Aorta (tissue), 5 donors: ENCODE measurements at regions not wholly inside any gene's neighbourhood (a gene's known extent, or its start where the extent isn't known, plus 50 kb on each side); places are given as distances from the start of the nearest gene placed in this dataset.

Experiments
- ATAC-seq: fragments of 200-7000 bp; cut with Tn5 transposase; one replicate; pipeline ENCODE4 v1.9.1; 2022; ENCODE audit warnings: moderate library complexity; ENCODE audit not compliant: low FRiP score
- DNase-seq, 2 donors: peaks; one replicate each; pipeline ENCODE4 v3.0.0-alpha.2; 2020
- H3K27ac ChIP-seq, 2 donors: one replicate each; pipeline ENCODE4 v1.5.1; 2013; ENCODE audit warnings: low read length in 2 of 2, mild to moderate bottlenecking in 2 of 2, moderate library complexity in 2 of 2, control low read depth in 1 of 2, inconsistent platforms in 1 of 2, low read depth in 1 of 2
- H3K27me3 ChIP-seq, 2 donors: one replicate each; pipeline ENCODE4 v1.6.1; 2013; ENCODE audit warnings: control low read depth in 1 of 2, low read length in 1 of 2, mild to moderate bottlenecking in 1 of 2, moderate library complexity in 1 of 2; ENCODE audit not compliant: insufficient read depth in 2 of 2, control insufficient read depth in 1 of 2
- H3K36me3 ChIP-seq, 2 donors: one replicate each; pipeline ENCODE4 v1.6.1; 2013; ENCODE audit warnings: control low read depth in 1 of 2, low read length in 1 of 2, mild to moderate bottlenecking in 1 of 2; ENCODE audit not compliant: insufficient read depth in 2 of 2, control insufficient read depth in 1 of 2
- H3K4me1 ChIP-seq, 2 donors: one replicate each; pipeline ENCODE4 v1.6.1; 2013; ENCODE audit warnings: low read length in 2 of 2, control low read depth in 1 of 2, mild to moderate bottlenecking in 1 of 2, moderate library complexity in 1 of 2; ENCODE audit not compliant: insufficient read depth in 2 of 2, control insufficient read depth in 1 of 2
- H3K4me3 ChIP-seq, 2 donors: one replicate each; pipeline ENCODE4 v1.5.1; 2013; ENCODE audit warnings: low read length in 2 of 2, control low read depth in 1 of 2, mild to moderate bottlenecking in 1 of 2
- H3K9me3 ChIP-seq: one replicate; pipeline ENCODE4 v1.6.1; 2013; ENCODE audit warnings: mild to moderate bottlenecking, low read length; ENCODE audit not compliant: control insufficient read depth
- WGBS, 2 donors: extraction: QIAGEN DNeasy Blood & Tissue Kit; methylation state at CpG; one replicate each; pipeline ENCODE4 v1.1.7; 2013; 5-methylcytosine and 5-hydroxymethylcytosine counted together
- intact Hi-C, 2 donors: fragments of 100-400 bp; cut with DNase I; formaldehyde crosslinking; loops; one replicate each; pipeline versions ENCODE4 v1.14.2 to v1.15.0; 2022
- donor health status: healthy with polysubstance abuse.
- donor health status: Bipolar disorder and iron deficiency.
- donor health status: DM: no; HTN: no; CAD: no.
- donor health status: DM: no; HTN: no; CAD: no.
- donor health status: DM: yes; HTN: yes; CAD: no.

DNA sequence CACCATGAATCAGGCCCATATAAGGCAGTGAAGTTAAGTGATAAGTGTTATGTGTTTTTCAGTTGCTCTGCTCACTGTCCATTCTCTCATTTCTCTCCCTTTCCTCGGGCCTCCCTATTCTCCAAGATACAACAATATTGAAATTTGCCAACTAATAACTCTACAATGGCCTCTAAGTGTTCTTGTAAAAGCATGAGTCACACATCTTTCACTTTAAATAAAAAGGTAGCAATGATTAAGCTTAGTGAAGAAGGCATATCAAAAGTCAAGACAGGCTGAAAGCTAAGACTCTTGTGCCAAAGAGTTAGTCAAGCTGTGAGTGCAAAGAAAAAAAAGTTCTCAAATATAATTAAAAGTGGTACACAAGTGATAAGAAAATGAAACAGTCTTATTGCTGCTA is 675.4 kb downstream of the OTOL1 start:
- no peaks in the 10 kb centered on the region for H3K36me3 ChIP-seq
- no peak overlapping the region for H3K27ac ChIP-seq
- no peaks in the 10 kb centered on the region for H3K9me3 ChIP-seq
- ATAC-seq, result no peak
- no peak overlapping the region for H3K4me3 ChIP-seq
- no peaks in the 10 kb centered on the region for H3K27me3 ChIP-seq
- intact Hi-C loops, result no loop called here
- WGBS, 2 donors, result 89 to 90% methylated on average over 1 of the region's 1 CpG
- no peak for DNase-seq
- peaks cover 0 to 1% of the 10 kb centered on the region in 2 donors for H3K4me1 ChIP-seq

DNA sequence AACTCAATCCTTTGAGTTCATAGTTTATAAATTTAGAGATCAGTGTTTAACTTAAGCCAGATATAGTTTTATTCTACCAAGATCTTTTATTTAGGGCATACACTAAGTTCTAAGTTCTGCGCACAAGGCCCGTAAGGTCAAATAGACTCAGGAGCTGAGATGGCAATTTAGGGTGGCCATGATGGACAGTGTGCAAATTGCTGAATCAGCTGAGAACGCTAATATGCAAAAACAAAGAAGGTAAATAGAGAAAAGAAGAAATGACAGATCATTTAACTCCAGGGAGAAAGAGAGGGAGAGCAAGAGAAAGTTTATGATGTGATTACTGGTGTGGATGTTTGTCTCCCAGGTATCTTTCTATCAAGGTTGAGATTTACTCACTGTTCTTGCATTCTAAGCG is 678.5 kb downstream of the OTOL1 start:
- WGBS, 2 donors, result 94 to 95% methylated on average over 4 of the region's 4 CpGs
- H3K27ac ChIP-seq, result no peak overlapping the region
- H3K9me3 ChIP-seq, result no peaks in the 10 kb centered on the region
- H3K27me3 ChIP-seq, result no peaks in the 10 kb centered on the region
- no peak overlapping the region for H3K4me3 ChIP-seq
- no peaks in the 10 kb centered on the region for H3K36me3 ChIP-seq
- intact Hi-C loops, result no loop called here
- ATAC-seq (no peak), DNase-seq (no peak)
- H3K4me1 ChIP-seq, result peaks cover 0 to 1% of the 10 kb centered on the region in 2 donors

DNA sequence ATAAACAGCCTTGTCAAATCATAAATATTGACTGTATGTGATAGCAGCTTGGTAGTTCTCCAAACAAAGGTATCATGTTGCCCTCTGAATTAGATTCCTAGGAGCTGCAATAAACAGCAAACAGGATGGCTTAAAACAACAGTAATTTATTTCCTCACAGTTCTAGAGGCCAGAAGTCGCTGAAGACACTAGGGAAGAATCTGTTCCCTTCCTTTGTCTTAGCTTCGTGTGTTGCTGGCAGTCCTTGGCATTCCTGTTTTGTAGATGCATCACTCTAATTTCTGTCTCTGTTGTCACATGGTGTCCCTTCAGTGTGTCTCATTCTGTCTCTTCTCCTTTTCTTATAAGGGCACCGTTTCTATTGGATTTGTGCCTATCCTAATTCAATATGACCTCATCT is 679.3 kb downstream of the OTOL1 start:
- Histone ChIP-seq H3K27ac (no peak overlapping the region), H3K9me3 (no peaks in the 10 kb centered on the region), H3K36me3 (no peaks in the 10 kb centered on the region), H3K4me3 (no peak overlapping the region), H3K4me1 (peaks cover 0 to 1% of the 10 kb centered on the region in 2 donors), H3K27me3 (no peaks in the 10 kb centered on the region)
- intact Hi-C loops, result no loop called here
- ATAC-seq, result no peak
- WGBS, 2 donors, result 56 to 79% methylated on average over 3 of the region's 3 CpGs
- no peak for DNase-seq

DNA sequence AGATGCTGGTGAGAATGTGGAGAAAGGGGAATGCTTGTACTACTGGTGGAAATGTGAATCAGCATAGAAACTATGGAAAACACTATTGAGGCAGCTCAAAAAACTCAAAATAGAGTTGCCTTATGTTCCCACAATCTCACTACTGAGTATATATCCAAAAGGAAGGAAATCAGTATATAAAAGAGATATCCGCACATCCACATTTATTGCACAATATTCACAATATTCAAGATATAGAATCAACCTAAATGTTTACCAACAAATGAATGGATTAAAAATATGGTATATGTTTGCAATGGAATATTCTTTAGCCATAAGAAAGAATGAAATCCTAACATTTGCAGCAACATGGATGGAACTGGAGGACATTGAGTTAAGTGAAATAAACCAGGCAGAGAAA is 686.8 kb downstream of the OTOL1 start:
- 94 to 96% methylated on average over 1 of the region's 1 CpG for WGBS, 2 donors
- ATAC-seq, result no peak
- DNase-seq, result no peak
- H3K4me1 ChIP-seq, result no peaks in the 10 kb centered on the region
- no peaks in the 10 kb centered on the region for H3K36me3 ChIP-seq
- no peaks in the 10 kb centered on the region for H3K27me3 ChIP-seq
- no peaks in the 10 kb centered on the region for H3K9me3 ChIP-seq
- intact Hi-C loops, result no loop called here
- no peak overlapping the region for H3K27ac ChIP-seq
- no peak overlapping the region for H3K4me3 ChIP-seq

DNA sequence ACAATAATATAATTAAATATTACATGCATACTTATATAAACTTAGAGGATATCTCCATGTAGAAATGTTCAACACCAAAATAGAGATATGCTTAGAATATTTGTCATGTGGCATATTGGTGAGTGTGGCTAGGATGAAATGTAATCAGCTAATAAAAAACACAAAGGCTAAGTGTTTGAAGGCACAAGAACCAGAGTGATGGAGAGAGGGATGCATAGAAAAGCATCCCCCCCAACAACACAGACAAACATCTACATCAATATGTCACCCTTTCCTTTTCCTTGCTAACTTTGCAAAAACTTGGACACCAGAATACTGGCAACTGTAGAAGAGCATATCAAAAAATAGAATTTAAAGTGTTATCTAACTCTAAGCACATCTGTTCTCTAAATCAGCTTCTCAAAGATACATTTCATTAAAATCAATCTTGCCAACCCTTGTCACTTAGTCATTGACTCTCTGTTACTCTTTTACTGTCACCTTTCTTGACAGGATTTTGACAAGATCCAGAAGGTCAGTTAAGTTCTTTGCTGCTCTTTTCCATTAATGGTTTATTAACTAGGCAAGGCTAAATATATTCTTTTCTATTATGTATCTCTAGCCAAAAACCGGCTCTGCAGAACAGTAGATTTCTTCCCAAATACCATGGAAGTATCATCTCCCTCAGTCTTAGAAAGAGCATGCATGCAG is 695.9 kb downstream of the OTOL1 start:
- peaks cover 2% of the 10 kb centered on the region for H3K9me3 ChIP-seq

DNA sequence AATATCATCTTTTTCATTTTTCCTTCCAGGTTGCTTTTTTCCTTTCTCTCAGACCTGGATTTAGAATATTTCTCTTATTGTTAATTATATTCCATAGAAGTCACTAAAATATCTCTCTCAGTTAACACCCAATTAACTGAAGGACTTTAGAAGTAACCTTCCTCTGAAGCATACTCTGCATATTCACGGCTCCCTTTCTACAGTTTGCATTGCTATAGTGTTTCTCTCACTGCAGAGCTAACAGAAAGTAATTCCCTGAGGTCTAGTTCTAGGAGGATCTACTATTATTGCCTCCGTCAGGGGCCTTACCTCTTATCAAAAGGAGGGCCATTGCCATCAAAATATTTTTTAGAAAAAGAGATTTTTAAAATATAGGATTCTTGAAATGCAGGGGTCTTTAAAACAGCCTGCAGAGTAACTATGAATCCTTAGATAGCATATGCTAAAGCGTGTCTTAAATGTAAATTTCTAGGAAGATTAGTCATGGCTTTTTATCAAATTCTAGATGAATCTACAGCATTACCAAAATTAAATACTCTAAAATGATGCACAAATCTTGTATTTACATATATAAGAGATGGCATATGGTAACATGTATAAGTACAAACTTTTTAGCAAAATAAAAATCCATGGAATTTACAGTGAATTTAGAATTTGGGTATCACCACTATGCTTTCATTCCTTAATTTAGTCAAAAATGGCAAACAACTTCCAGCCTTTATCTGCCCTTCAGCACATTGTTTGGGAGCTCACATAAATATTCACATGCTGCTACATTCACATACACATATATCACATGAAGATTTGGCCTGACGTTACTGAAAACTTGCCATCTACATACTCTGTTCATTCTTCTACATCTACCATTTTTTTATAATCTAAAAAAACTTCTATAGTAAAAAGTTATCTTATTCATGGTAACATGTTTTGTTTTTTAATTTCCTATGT is 696.8 kb downstream of the OTOL1 start:
- peaks cover 2% of the 10 kb centered on the region for H3K9me3 ChIP-seq

More for the DNA sequence above, 695.9 kb downstream of the OTOL1 start:
- H3K36me3 ChIP-seq, result no peaks in the 10 kb centered on the region
- ATAC-seq (no peak), DNase-seq (no peak)
- 52 to 53% methylated on average over 1 of the region's 1 CpG for WGBS, 2 donors
- H3K27me3 ChIP-seq, result peaks cover 0 to 1% of the 10 kb centered on the region in 2 donors
- H3K4me1 ChIP-seq, result no peaks in the 10 kb centered on the region
- intact Hi-C loops, result no loop called here
- H3K4me3 ChIP-seq, result no peak overlapping the region
- no peak overlapping the region for H3K27ac ChIP-seq

DNA sequence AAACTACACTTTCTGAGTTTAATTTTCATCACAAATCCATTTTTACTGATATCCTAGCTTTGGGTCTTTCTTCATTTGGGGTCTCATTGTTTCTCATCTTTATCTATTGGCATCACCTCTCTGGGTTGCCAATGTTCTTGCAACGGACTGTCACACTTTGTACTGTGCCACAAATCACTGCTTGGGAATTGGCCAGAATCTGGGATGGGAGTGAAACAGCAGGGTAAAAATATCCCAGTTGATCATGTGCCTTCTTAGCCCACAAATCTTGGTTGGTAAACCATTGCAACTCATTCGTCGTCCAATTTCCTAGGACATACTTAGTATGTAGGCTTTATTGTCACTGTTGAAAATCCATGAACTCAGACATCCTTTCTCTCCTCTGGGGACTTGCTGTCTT is 698.5 kb downstream of the OTOL1 start:
- Histone ChIP-seq H3K36me3 (no peaks in the 10 kb centered on the region), H3K27me3 (peaks cover 0 to 1% of the 10 kb centered on the region in 2 donors), H3K4me3 (no peak overlapping the region), H3K27ac (no peak overlapping the region), H3K4me1 (no peaks in the 10 kb centered on the region), H3K9me3 (peaks cover 2% of the 10 kb centered on the region)
- DNase-seq, result no peak
- ATAC-seq, result no peak
- 67 to 69% methylated on average over 3 of the region's 3 CpGs for WGBS, 2 donors
- intact Hi-C loops, result no loop called here

More for the DNA sequence above, 696.8 kb downstream of the OTOL1 start:
- no peak for ATAC-seq
- DNase-seq, result no peak
- Histone ChIP-seq H3K36me3 (no peaks in the 10 kb centered on the region), H3K4me3 (no peak overlapping the region), H3K4me1 (no peaks in the 10 kb centered on the region), H3K27ac (no peak overlapping the region), H3K27me3 (peaks cover 0 to 1% of the 10 kb centered on the region in 2 donors)
- WGBS, 2 donors, result 80 to 89% methylated on average over 4 of the region's 4 CpGs
- intact Hi-C loops, result no loop called here

DNA sequence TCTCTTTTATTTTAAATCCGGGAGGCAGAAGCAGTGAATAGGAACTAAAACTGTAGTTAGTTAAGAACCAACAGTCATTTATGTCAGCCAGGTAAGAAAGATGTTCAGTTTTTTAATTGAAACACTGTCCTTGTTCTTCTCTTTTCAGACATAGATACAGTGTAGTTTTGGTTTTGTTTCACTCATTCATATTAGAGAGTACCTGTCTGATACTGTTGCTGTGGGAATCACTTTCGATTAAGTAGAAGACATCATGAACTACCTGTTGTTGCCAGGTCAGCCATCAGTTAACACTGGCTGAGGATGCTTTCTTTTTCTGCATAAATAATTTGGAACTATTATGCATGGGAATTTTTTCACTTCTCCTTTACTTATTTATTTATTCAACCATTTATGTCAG is 700.4 kb downstream of the OTOL1 start:
- H3K27ac ChIP-seq, result no peak overlapping the region
- WGBS, 2 donors, result 59 to 72% methylated on average over 2 of the region's 2 CpGs
- H3K4me3 ChIP-seq, result no peak overlapping the region
- no peaks in the 10 kb centered on the region for H3K4me1 ChIP-seq
- no peaks in the 10 kb centered on the region for H3K27me3 ChIP-seq
- DNase-seq, result no peak
- H3K9me3 ChIP-seq, result no peaks in the 10 kb centered on the region
- intact Hi-C loops, result no loop called here
- no peak for ATAC-seq
- no peaks in the 10 kb centered on the region for H3K36me3 ChIP-seq

DNA sequence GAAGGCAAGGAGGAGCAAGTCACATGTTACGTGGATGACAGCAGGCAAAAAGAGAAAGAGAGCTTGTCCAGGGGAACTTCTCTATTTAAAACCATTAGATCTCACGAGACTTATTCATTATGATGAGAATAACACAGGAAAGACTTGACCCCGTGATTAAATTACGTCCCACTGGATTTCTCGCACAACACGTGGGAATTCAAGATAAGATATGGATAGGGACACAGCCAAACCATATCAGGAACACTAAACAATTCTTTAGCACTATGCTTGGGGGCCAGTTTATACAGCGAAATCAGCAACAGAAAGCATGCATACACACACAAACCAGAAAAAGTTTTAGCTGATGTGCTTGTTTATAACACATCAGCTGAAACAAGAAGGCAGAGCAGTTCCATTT is 704.2 kb downstream of the OTOL1 start:
- ATAC-seq (no peak), DNase-seq (no peak)
- Histone ChIP-seq H3K27ac (no peak overlapping the region), H3K36me3 (no peaks in the 10 kb centered on the region), H3K4me3 (no peak overlapping the region), H3K27me3 (no peaks in the 10 kb centered on the region), H3K4me1 (no peaks in the 10 kb centered on the region), H3K9me3 (no peaks in the 10 kb centered on the region)
- intact Hi-C loops, result no loop called here
- 28 to 41% methylated on average over 7 of the region's 7 CpGs for WGBS, 2 donors
